GM19438 (cell line): ENCODE measurements at regions not wholly inside any gene's neighbourhood (a gene's known extent, or its start where the extent isn't known, plus 50 kb on each side); places are given as distances from the start of the nearest gene placed in this dataset.
"Not testable (repeated sequence)": the region's sequence is repeated elsewhere in the genome, so short reads cannot be mapped to it uniquely, and the experiment has no call there.

Experiments used
- ATAC-seq: cut with Tn5 transposase; IDR thresholded peaks from one replicate; pipeline ENCODE4 v1.9.1; 2021; ENCODE audit warnings: low read depth; ENCODE audit not compliant: unreplicated experiment

- no peak for ATAC-seq
Measured at GRCh38 chr1:184181044-184181443, 129.5 kb downstream of the TSEN15 start.

GRCh38 chr1:184183919-184184318, 132.4 kb downstream of the TSEN15 start:
- no peak for ATAC-seq

GRCh38 chr1:184184614-184185013, 133.1 kb downstream of the TSEN15 start:
- ATAC-seq: not testable (repeated sequence)

GRCh38 chr1:184185347-184185746, 133.8 kb downstream of the TSEN15 start:
- no peak for ATAC-seq

- no peak for ATAC-seq
Measured at GRCh38 chr1:184186167-184186566, 134.6 kb downstream of the TSEN15 start.

- ATAC-seq: no peak
Measured at GRCh38 chr1:184187097-184187496, 135.6 kb downstream of the TSEN15 start.

- ATAC-seq: no peak
Measured at GRCh38 chr1:184188037-184188436, 136.5 kb downstream of the TSEN15 start.

GRCh38 chr1:184189361-184189760, 137.8 kb downstream of the TSEN15 start:
- ATAC-seq: no peak

GRCh38 chr1:184190616-184191015, 139.1 kb downstream of the TSEN15 start:
- ATAC-seq: no peak

- no peak for ATAC-seq
Measured at GRCh38 chr1:184191181-184191621, 139.7 kb downstream of the TSEN15 start.

GRCh38 chr1:184192796-184193195, 141.3 kb downstream of the TSEN15 start:
- ATAC-seq: no peak

GRCh38 chr1:184193451-184193850, 141.9 kb downstream of the TSEN15 start:
- no peak for ATAC-seq

- no peak for ATAC-seq
Measured at GRCh38 chr1:184194236-184194635, 142.7 kb downstream of the TSEN15 start.

GRCh38 chr1:184195722-184196121, 144.2 kb downstream of the TSEN15 start:
- ATAC-seq: not testable (repeated sequence)

GRCh38 chr1:184197831-184198230, 146.3 kb downstream of the TSEN15 start:
- ATAC-seq: no peak

- ATAC-seq: no peak
Measured at GRCh38 chr1:184199036-184199435, 147.5 kb downstream of the TSEN15 start.

GRCh38 chr1:184199438-184200085, 148.0 kb downstream of the TSEN15 start:
- no peak for ATAC-seq

- no peak for ATAC-seq
Measured at GRCh38 chr1:184208622-184209021, 157.1 kb downstream of the TSEN15 start.

- no peak for ATAC-seq
Measured at GRCh38 chr1:184210031-184210430, 158.5 kb downstream of the TSEN15 start.

- ATAC-seq: no peak
Measured at GRCh38 chr1:184210862-184211261, 159.3 kb downstream of the TSEN15 start.

- ATAC-seq: no peak
Measured at GRCh38 chr1:184212649-184213314, 161.3 kb downstream of the TSEN15 start.

- ATAC-seq: no peak
Measured at GRCh38 chr1:184214128-184214527, 162.6 kb downstream of the TSEN15 start.
